GM08714 (cell line): ENCODE measurements at regions not wholly inside any gene's neighbourhood (a gene's known extent, or its start where the extent isn't known, plus 50 kb on each side); places are given as distances from the start of the nearest gene placed in this dataset.

ENCODE experiments used
- H3K4me3 ChIP-seq: fragments of 200-500 bp; sonication (Bioruptor generic); 2 replicates; pipeline ENCODE4 v1.5.1; 2014; ENCODE audit warnings: mild to moderate bottlenecking, low read length, inconsistent platforms
- ZNF274 ChIP-seq: IDR thresholded peaks from 2 replicates; pipeline ENCODE4 v1.6.1; 2012; ENCODE audit warnings: mild to moderate bottlenecking, low read depth, low read length

GRCh38 chr2:198659096-198659870, 798.5 kb downstream of the SATB2 start:
- no peak overlapping the region for H3K4me3 ChIP-seq
- TF ChIP-seq ZNF274: no peak

- no peak overlapping the region for H3K4me3 ChIP-seq
- TF ChIP-seq ZNF274: no peak
These were observed 800.1 kb downstream of the SATB2 start for GRCh38 chr2:198657512-198658121.

- no peak for TF ChIP-seq ZNF274
- no peak overlapping the region for H3K4me3 ChIP-seq
These were observed 800.9 kb downstream of the SATB2 start for GRCh38 chr2:198656869-198657268.

GRCh38 chr2:198654646-198655045, 803.1 kb downstream of the SATB2 start:
- H3K4me3 ChIP-seq: no peak overlapping the region
- no peak for TF ChIP-seq ZNF274

GRCh38 chr2:198653311-198653710, 804.4 kb downstream of the SATB2 start:
- H3K4me3 ChIP-seq: no peak overlapping the region
- TF ChIP-seq ZNF274: no peak

GRCh38 chr2:198652461-198652860, 805.3 kb downstream of the SATB2 start:
- TF ChIP-seq ZNF274: no peak
- H3K4me3 ChIP-seq: no peak overlapping the region

- no peak for TF ChIP-seq ZNF274
- H3K4me3 ChIP-seq: no peak overlapping the region
These were observed 811.9 kb downstream of the SATB2 start for GRCh38 chr2:198645816-198646215.

- TF ChIP-seq ZNF274: no peak
These were observed 816.6 kb downstream of the SATB2 start for GRCh38 chr2:198641161-198641560.

GRCh38 chr2:198640463-198640862, 817.3 kb downstream of the SATB2 start:
- TF ChIP-seq ZNF274: no peak
- H3K4me3 ChIP-seq: no peak overlapping the region

More at GRCh38 chr2:198641161-198641560, 816.6 kb downstream of the SATB2 start:
- H3K4me3 ChIP-seq: no peak overlapping the region

- no peak for TF ChIP-seq ZNF274
These were observed 818.2 kb downstream of the SATB2 start for GRCh38 chr2:198639580-198639979.

GRCh38 chr2:198638577-198638976, 819.2 kb downstream of the SATB2 start:
- H3K4me3 ChIP-seq: no peak overlapping the region
- no peak for TF ChIP-seq ZNF274

More at GRCh38 chr2:198639580-198639979, 818.2 kb downstream of the SATB2 start:
- H3K4me3 ChIP-seq: no peak overlapping the region

- TF ChIP-seq ZNF274: no peak
- no peak overlapping the region for H3K4me3 ChIP-seq
These were observed 826.0 kb downstream of the PLCL1 start for GRCh38 chr2:198630384-198630783.

- TF ChIP-seq ZNF274: no peak
- no peak overlapping the region for H3K4me3 ChIP-seq
These were observed 824.2 kb downstream of the PLCL1 start for GRCh38 chr2:198628596-198628995.

GRCh38 chr2:198622986-198623730, 818.8 kb downstream of the PLCL1 start:
- no peak overlapping the region for H3K4me3 ChIP-seq
- no peak for TF ChIP-seq ZNF274

- no peak for TF ChIP-seq ZNF274
- no peak overlapping the region for H3K4me3 ChIP-seq
These were observed 811.6 kb downstream of the PLCL1 start for GRCh38 chr2:198615972-198616371.
